Adrenal gland (tissue), 5 donors: ENCODE measurements at regions not wholly inside any gene's neighbourhood (a gene's known extent, or its start where the extent isn't known, plus 50 kb on each side); places are given as distances from the start of the nearest gene placed in this dataset.
"Not testable (repeated sequence)": the region's sequence is repeated elsewhere in the genome, so short reads cannot be mapped to it uniquely, and the experiment has no call there.

ENCODE experiments used
- CTCF ChIP-seq, 6 experiments: fragments of 450-650 bp in 4 of 6; fragments of 200-600 bp in 2 of 6; sonication (generic) in 1 of 6; IDR thresholded peaks; 1 replicate in 5 of 6; 2 replicates in 1 of 6; pipeline versions ENCODE4 v1.5.1 to v1.8.0; 2016 to 2021; ENCODE audit warnings: antibody characterized with exemption in 6 of 6, mild to moderate bottlenecking in 2 of 6, moderate library complexity in 1 of 6
- POLR2A ChIP-seq, 2 donors: fragments of 450-650 bp; IDR thresholded peaks; one replicate each; pipeline ENCODE4 v1.6.1; 2017; ENCODE audit warnings: antibody characterized with exemption in 2 of 2, mild to moderate bottlenecking in 2 of 2, moderate library complexity in 1 of 2
- donor health status: DM: no; HTN: no; CAD: no.

GRCh38 chr6:168186018-168186417, 107.0 kb upstream of the FRMD1 start:
- TF ChIP-seq CTCF, POLR2A (IDR thresholded peaks at IDR 0.05): not testable (repeated sequence)
